HCT116 (cell line): ENCODE measurements at regions not wholly inside any gene's neighbourhood (a gene's known extent, or its start where the extent isn't known, plus 50 kb on each side); places are given as distances from the start of the nearest gene placed in this dataset.

Experiments used
- ATAC-seq: fragments of 200-7000 bp; cut with Tn5 transposase; 2 replicates; pipeline ENCODE4 v1.9.1; 2020; ENCODE audit warnings: mild to moderate bottlenecking, moderate library complexity
- BruUV-seq: library from RNA; stranded (reverse); fragments of 400-500 nt; replicated peaks from 2 replicates; lab custom pipeline; 2021; lab: Mats Ljungman, UMichigan
- CTCF ChIA-PET: fragments of 300-600 bp; sonication (Branson Sonifier 250); formaldehyde crosslinking; loops from one replicate; lab custom pipeline; 2021; ENCODE audit warnings: antibody characterized with exemption; lab: Charles Lee
- POLR2A ChIA-PET: fragments of 300-600, 350-600 bp; sonication (Branson Sonifier 250); formaldehyde crosslinking; loops from one replicate; lab custom pipeline; 2021; ENCODE audit warnings: antibody characterized with exemption; lab: Charles Lee
- RAD21 ChIA-PET, 2 experiments: fragments of 300-600 bp; sonication (Branson Sonifier 250); formaldehyde crosslinking; loops; one replicate each; lab custom pipeline; 2023; ENCODE audit warnings: low total read pairs in 2 of 2; ENCODE audit not compliant: uncharacterized antibody in 2 of 2, unreplicated experiment in 2 of 2, low non-redundant PET in 1 of 2; lab: Charles Lee
- DNase-seq: peaks from one replicate; pipeline ENCODE4 v3.0.0-alpha.2; 2010; ENCODE audit warnings: low read depth, low spot score
- H2AFZ ChIP-seq: fragments of 200-600 bp; shearing (Covaris generic), sonication (generic); 2 replicates; pipeline ENCODE4 v1.6.1; 2017; ENCODE audit warnings: low read depth, mixed run types, mixed read lengths, antibody characterized with exemption, low read length; ENCODE audit not compliant: poor library complexity, severe bottlenecking
- H3K27ac ChIP-seq: 2 replicates; pipeline ENCODE4 v1.5.1; 2012; ENCODE audit warnings: low read depth, low read length
- H3K27me3 ChIP-seq: fragments of 200-600 bp; sonication (generic); 2 replicates; pipeline ENCODE4 v1.6.1; 2016; ENCODE audit warnings: mixed run types, low read length, mixed read lengths; ENCODE audit not compliant: insufficient read depth
- H3K36me3 ChIP-seq, 2 experiments: fragments of 200-500 bp in 1 of 2; fragments of 200-600 bp in 1 of 2; sonication (Bioruptor generic) in 1 of 2; sonication (generic) in 1 of 2; 2 replicates each; pipeline versions ENCODE4 v1.5.1 to v1.6.1; 2014 to 2016; ENCODE audit warnings: low read length in 2 of 2, inconsistent platforms in 1 of 2, mixed read lengths in 1 of 2, mixed run types in 1 of 2; ENCODE audit not compliant: insufficient read depth in 2 of 2, control insufficient read depth in 1 of 2
- H3K4me1 ChIP-seq, 2 experiments: fragments of 200-600 bp in 1 of 2; sonication (generic) in 1 of 2; 2 replicates each; pipeline versions ENCODE4 v1.5.1 to v1.6.1; 2012 to 2017; ENCODE audit warnings: low read length in 2 of 2, inconsistent platforms in 1 of 2, mild to moderate bottlenecking in 1 of 2, mixed read lengths in 1 of 2, mixed run types in 1 of 2, moderate library complexity in 1 of 2; ENCODE audit not compliant: insufficient read depth in 2 of 2, control insufficient read depth in 1 of 2
- H3K4me2 ChIP-seq: fragments of 200-600 bp; sonication (generic); 2 replicates; pipeline ENCODE4 v1.6.1; 2017; ENCODE audit warnings: mixed run types, low read length, mixed read lengths
- H3K4me3 ChIP-seq, 2 experiments: fragments of 200-600 bp in 1 of 2; sonication (generic) in 1 of 2; replicated peaks in 1 of 2; 2 replicates each; pipeline ENCODE4 v1.5.1; 2011 to 2016; ENCODE audit warnings: low read length in 2 of 2, control low read depth in 1 of 2, low read depth in 1 of 2, mild to moderate bottlenecking in 1 of 2, mixed read lengths in 1 of 2, mixed run types in 1 of 2
- H3K79me2 ChIP-seq: fragments of 200-600 bp; sonication (generic); 2 replicates; pipeline ENCODE4 v1.6.1; 2017; ENCODE audit warnings: mild to moderate bottlenecking, mixed run types, low read length, moderate library complexity, mixed read lengths; ENCODE audit not compliant: insufficient read depth
- H3K9ac ChIP-seq: fragments of 200-600 bp; sonication (generic); 2 replicates; pipeline ENCODE4 v1.6.1; 2016; ENCODE audit warnings: low read length, mixed read lengths
- H3K9me2 ChIP-seq: fragments of 200-600 bp; sonication (generic), shearing (Covaris generic); 2 replicates; pipeline ENCODE4 v1.6.1; 2017; ENCODE audit warnings: mixed run types, mild to moderate bottlenecking, moderate library complexity; ENCODE audit not compliant: insufficient read depth
- H3K9me3 ChIP-seq, 2 experiments: fragments of 200-500 bp in 1 of 2; fragments of 200-600 bp in 1 of 2; sonication (Bioruptor generic) in 1 of 2; sonication (generic) in 1 of 2; 2 replicates each; pipeline ENCODE4 v1.6.1; 2014 to 2017; ENCODE audit warnings: low read length in 2 of 2, mixed read lengths in 2 of 2, inconsistent platforms in 1 of 2, low read depth in 1 of 2, mild to moderate bottlenecking in 1 of 2, mixed run types in 1 of 2, moderate library complexity in 1 of 2; ENCODE audit not compliant: control insufficient read depth in 1 of 2, insufficient read depth in 1 of 2
- H4K20me1 ChIP-seq: fragments of 200-600 bp; sonication (generic), shearing (Covaris generic); 2 replicates; pipeline ENCODE4 v1.6.1; 2017; ENCODE audit warnings: mixed run types, mild to moderate bottlenecking, moderate library complexity; ENCODE audit not compliant: insufficient read depth
- ATF3 ChIP-seq: IDR thresholded peaks from 2 replicates; pipeline ENCODE4 v1.6.1; 2012
- CBX3 ChIP-seq: IDR thresholded peaks from 2 replicates; pipeline ENCODE4 v1.6.1; 2012; ENCODE audit warnings: low read depth
- CEBPB ChIP-seq: IDR thresholded peaks from 2 replicates; pipeline ENCODE4 v1.6.1; 2012; ENCODE audit warnings: low read depth
- CTCF ChIP-seq, 3 experiments: fragments of 200-600 bp in 1 of 3; sonication (generic) in 1 of 3; IDR thresholded peaks in 2 of 3; conservative IDR thresholded peaks in 1 of 3; 2 replicates each; pipeline ENCODE4 v1.5.1; 2012 to 2017; ENCODE audit warnings: low read depth in 2 of 3, low read length in 2 of 3, antibody characterized with exemption in 1 of 3, borderline replicate concordance in 1 of 3, control low read depth in 1 of 3, mild to moderate bottlenecking in 1 of 3, mixed read lengths in 1 of 3, mixed run types in 1 of 3, moderate library complexity in 1 of 3; ENCODE audit not compliant: insufficient read depth in 1 of 3
- EGR1 ChIP-seq: IDR thresholded peaks from 2 replicates; pipeline ENCODE4 v1.6.1; 2012; ENCODE audit warnings: low read depth
- ELF1 ChIP-seq: IDR thresholded peaks from 2 replicates; pipeline ENCODE4 v1.6.1; 2012; ENCODE audit warnings: low read depth, borderline replicate concordance
- EZH2 ChIP-seq: fragments of 200-600 bp; sonication (generic); IDR thresholded peaks from 2 replicates; pipeline ENCODE4 v1.6.1; 2017; ENCODE audit warnings: antibody characterized with exemption, mixed run types
- FOSL1 ChIP-seq: IDR thresholded peaks from 2 replicates; pipeline ENCODE4 v1.6.1; 2012; ENCODE audit warnings: low read depth
- JUND ChIP-seq: IDR thresholded peaks from 2 replicates; pipeline ENCODE4 v1.6.1; 2012
- MAX ChIP-seq: IDR thresholded peaks from 2 replicates; pipeline ENCODE4 v1.6.1; 2012
- POLR2A ChIP-seq: IDR thresholded peaks from 2 replicates; pipeline ENCODE4 v1.7.0; 2011; ENCODE audit warnings: borderline replicate concordance; ENCODE audit not compliant: insufficient read depth, insufficient read length; ENCODE audit errors: extremely low read depth
- POLR2AphosphoS5 ChIP-seq: IDR thresholded peaks from 2 replicates; pipeline ENCODE4 v1.6.1; 2011; ENCODE audit warnings: mild to moderate bottlenecking, low read depth, low read length, moderate library complexity
- REST ChIP-seq: IDR thresholded peaks from 2 replicates; pipeline ENCODE4 v1.6.1; 2012; ENCODE audit warnings: low read depth
- SIN3A ChIP-seq: IDR thresholded peaks from 2 replicates; pipeline ENCODE4 v1.6.1; 2012; ENCODE audit warnings: low read depth
- SP1 ChIP-seq: IDR thresholded peaks from 2 replicates; pipeline ENCODE4 v1.6.1; 2012; ENCODE audit warnings: low read depth
- TCF7L2 ChIP-seq: IDR thresholded peaks from 2 replicates; pipeline ENCODE4 v1.7.0; 2011; ENCODE audit warnings: borderline replicate concordance, inconsistent platforms; ENCODE audit not compliant: insufficient read depth, insufficient read length; ENCODE audit errors: extremely low read depth
- YY1 ChIP-seq: IDR thresholded peaks from 2 replicates; pipeline ENCODE4 v1.6.1; 2011; ENCODE audit warnings: low read length, low read depth, moderate library complexity, mild to moderate bottlenecking; ENCODE audit not compliant: insufficient replicate concordance; ENCODE audit errors: extremely low read depth
- ZBTB33 ChIP-seq: IDR thresholded peaks from 2 replicates; pipeline ENCODE4 v1.6.1; 2011; ENCODE audit warnings: mild to moderate bottlenecking, low read length, moderate library complexity; ENCODE audit not compliant: insufficient replicate concordance; ENCODE audit errors: extremely low read depth
- ZFX ChIP-seq: fragments of 450-650 bp; IDR thresholded peaks from 2 replicates; pipeline ENCODE4 v1.6.1; 2017
- ZNF274 ChIP-seq: fragments of 200-500 bp; sonication (Bioruptor generic); IDR thresholded peaks from 2 replicates; pipeline ENCODE4 v1.6.1; 2014; ENCODE audit warnings: mild to moderate bottlenecking, low read depth, low read length, inconsistent platforms
- intact Hi-C: fragments of 100-400 bp; cut with micrococcal nuclease; formaldehyde crosslinking; loops from 2 replicates; pipeline ENCODE4 v1.10.0; 2022

GRCh38 chr1:238384381-238384780, 493.7 kb upstream of the ZP4 start:
- no peaks in the 10 kb centered on the region for H3K79me2 ChIP-seq
- no peak overlapping the region for H3K27ac ChIP-seq
- H3K9me2 ChIP-seq = no peaks in the 10 kb centered on the region
- no peak overlapping the region for H3K4me2 ChIP-seq
- H3K4me1 ChIP-seq = no peaks in the 10 kb centered on the region
- H4K20me1 ChIP-seq = no peaks in the 10 kb centered on the region
- ATAC-seq = no peak
- TF ChIP-seq ATF3 (no peak), SIN3A (no peak), REST (no peak), SP1 (no peak), FOSL1 (no peak), EZH2 (no peak), CTCF (IDR thresholded peaks at IDR 0.05 in 2 of 3, conservative IDR thresholded peaks at IDR 0.05 in 1 of 3; ENCODE audit: borderline replicate concordance in 1 of 3, insufficient read depth in 1 of 3, low read depth in 2 of 3, low read length in 2 of 3) (no peak), ZBTB33 (no peak), MAX (no peak), TCF7L2 (no peak), ZFX (no peak), POLR2AphosphoS5 (no peak), JUND (no peak), CEBPB (no peak), YY1 (no peak), CBX3 (no peak), ZNF274 (no peak), POLR2A (no peak), EGR1 (no peak), ELF1 (no peak)
- intact Hi-C loops = no loop called here
- H3K4me3 ChIP-seq = no peak overlapping the region
- peaks cover 3 to 11% of the 10 kb centered on the region in 2 experiments; a peak in 2 of 4 replicates for H3K9me3 ChIP-seq
- no peaks in the 10 kb centered on the region for H3K27me3 ChIP-seq
- ChIA-PET POLR2A (no interaction called here), CTCF (no interaction called here), RAD21 (no interaction called here)
- no TSS peak for BruUV-seq
- H2AFZ ChIP-seq = no peak overlapping the region
- H3K9ac ChIP-seq = no peak overlapping the region
- no peak for DNase-seq
- H3K36me3 ChIP-seq = no peaks in the 10 kb centered on the region
